ENCODE measurements at regions not wholly inside any gene's neighbourhood (a gene's known extent, or its start where the extent isn't known, plus 50 kb on each side); places are given as distances from the start of the nearest gene placed in this dataset.
"Not testable (repeated sequence)": the region's sequence is repeated elsewhere in the genome, so short reads cannot be mapped to it uniquely, and the experiment has no call there.

GRCh38 chr2:95676573-95676972 lies 84.8 kb downstream of the TRIM43 start:
- TF ChIP-seq CTCF (conservative IDR thresholded peaks at IDR 0.05; ENCODE audit: low read depth, low read length); EZH2 (IDR thresholded peaks at IDR 0.05; ENCODE audit: borderline replicate concordance, low read depth, low read length, poor library complexity, severe bottlenecking): not testable (repeated sequence)

All from A673 (cell line).